Ramos (cell line): ENCODE measurements at regions not wholly inside any gene's neighbourhood (a gene's known extent, or its start where the extent isn't known, plus 50 kb on each side); places are given as distances from the start of the nearest gene placed in this dataset.

Source experiments
- in situ Hi-C: fragments of 300-500 bp; cut with MboI; formaldehyde crosslinking; loops from one replicate; pipeline ENCODE4 v1.14.3; 2022; ENCODE audit warnings: low sequenced_read_pairs; ENCODE audit not compliant: unreplicated experiment

DNA sequence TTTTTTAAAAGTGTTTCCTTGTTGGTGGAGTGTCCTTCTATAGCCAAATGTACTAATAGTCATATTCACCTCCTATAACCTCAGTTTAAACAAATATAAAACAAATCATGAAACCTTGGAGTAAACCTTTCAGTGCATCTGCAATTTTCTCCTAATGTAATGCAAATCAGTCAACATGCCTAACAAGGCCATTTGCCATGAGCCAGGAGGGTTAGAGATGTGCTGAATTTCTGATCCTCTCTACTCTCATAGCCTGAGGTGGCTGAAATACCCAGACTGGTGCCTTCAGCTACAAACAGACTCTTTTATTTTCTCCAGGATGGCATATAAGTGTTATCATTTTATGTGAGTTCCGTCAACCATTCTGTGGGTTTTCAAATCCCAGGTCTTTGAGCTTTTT is 908.1 kb downstream of the GALC start:
- in situ Hi-C loops: no loop called here

DNA sequence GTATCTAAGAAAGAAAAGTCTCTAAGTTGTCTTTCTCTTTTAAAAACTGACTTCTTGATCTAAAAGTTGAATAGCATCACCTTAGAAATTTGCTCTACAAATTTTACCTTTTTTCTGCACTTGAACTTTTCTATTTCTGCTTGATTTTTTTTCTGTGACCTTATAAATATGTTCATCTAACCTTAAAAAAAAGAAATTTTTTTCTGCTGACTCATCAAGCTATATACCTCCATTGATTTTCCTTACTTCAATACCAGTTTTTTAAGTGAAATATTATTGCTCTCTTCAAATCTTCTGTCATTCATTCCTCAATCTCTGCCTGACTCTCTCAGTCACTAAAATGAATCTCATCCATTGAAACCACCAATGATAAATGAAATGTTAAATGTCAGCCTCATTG is 910.1 kb downstream of the GALC start:
- in situ Hi-C loops: no loop called here

DNA sequence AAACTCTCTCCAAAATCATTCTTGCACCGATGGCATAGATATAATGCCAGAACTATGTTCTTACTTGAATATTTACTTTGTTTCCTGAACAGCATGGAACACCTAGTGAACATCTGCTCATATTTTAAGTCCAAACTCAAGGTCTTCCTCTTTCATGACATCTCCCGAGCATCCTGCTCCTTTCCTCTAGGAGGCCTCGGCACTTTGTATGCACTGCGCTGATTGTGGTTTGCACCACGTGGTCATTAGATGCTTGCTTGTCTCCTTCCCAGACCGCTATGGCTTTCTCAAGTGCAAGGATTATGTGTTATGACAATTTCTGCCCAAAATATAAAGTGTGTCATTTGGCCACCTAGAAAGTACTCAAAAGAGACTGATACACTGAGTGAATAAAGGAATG is 912.0 kb downstream of the GALC start:
- in situ Hi-C loops: no loop called here

DNA sequence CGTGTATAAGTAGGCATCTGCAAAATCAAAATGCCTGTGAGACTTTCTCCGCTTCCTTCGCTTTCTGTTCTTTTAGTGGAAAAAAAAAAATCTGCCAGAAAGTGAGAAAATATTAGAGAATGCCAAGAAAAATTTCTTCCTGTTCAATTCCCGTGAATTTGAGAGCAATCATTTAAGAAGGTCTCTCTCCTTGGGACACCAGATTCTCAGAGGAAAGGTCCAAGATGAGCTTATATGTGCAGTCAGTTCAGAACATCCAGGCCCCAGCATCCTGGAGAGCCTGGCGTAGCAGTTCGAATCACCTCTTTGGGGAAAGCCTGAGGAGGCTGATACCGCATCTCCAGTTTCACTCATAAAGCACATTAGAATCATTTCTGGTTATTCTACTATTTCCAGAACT is 912.8 kb downstream of the GALC start:
- in situ Hi-C loops: no loop called here

DNA sequence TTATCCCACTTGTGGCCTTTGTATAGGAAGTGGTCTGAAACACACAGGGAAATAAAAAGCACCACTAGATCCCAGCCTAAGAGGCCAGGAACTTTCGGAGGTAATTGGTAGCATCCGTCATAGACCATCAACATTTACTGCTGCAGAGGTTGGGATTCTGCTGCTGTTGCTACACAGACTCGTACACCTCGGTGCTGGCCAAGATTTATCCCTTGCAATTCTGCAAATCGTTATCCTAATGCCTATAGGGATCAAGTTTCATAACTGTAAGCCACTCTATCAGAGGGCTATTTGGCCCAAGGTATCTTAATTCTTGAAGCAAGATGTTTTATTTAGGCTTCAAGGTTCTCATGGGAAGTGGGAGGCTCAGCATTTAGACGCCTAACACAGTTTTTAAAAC is 913.6 kb downstream of the GALC start:
- in situ Hi-C loops: no loop called here

DNA sequence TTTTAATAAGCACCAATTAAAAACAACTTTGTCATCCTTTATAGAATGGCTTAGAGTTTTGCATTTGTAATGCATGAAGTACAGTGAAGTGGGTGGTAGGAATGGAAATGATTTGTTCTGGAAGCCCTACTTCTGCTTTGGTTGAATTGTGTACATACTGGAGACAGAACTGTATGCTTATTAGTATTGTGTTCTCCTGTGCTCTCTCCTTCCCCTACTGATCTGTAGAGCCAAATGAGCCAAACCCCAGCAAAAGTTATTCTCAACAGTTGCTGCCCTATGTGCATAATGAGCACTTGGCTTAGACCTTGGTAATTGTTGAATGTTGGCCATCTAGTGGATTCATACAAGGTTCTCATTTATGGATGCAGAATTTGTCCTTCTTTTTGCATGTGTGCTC is 916.1 kb downstream of the GALC start:
- in situ Hi-C loops: no loop called here

DNA sequence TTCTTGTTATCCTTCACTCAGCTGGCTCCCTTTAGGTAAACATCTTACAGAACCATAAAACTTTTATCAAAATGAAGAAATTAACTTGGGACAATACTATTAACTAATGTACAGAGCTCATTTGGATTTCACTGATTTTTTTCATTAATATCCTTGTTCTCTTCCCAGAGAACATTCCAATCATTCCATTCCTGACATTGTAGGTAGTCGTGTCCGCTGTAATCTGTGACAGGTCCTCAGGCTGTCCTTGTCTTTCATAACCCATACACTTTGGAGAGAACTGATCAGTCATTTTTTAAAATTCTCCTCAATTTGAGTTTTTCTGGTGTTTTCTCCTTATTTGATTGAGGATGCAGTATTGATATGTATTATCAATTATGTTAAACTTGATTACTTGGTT is 916.8 kb downstream of the GALC start:
- in situ Hi-C loops: no loop called here

DNA sequence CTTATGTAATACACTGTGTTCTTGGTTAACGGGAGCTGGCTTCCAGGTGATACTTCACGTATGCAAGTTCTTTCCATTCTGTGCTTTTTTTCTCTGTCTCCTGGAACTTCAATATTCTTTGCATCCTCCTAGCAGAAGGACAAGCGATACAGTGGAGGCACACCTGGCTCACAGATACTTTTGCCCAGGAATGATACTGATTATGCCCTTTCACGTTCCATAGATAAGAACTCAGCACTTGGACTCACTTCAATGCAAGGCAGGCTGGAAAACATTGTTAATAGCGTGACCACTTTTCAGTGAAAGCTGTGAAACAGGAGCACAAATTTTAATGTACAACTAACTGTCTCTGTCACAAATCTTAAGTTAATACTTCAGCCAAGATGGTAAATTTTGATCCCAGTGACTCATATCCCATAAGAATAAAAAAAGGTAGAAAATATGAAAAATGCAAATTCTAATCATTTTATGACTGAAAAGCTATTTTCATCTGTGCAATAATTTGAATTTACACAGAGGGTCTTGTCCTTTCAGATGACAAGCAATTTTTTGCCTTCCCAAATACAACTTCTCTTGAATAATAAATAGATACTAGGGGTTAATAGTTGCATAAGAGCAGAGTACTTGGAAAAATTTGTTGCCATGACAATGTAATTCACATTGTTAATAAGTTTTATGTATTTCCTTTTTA is 919.0 kb downstream of the GALC start:
- in situ Hi-C loops: no loop called here

DNA sequence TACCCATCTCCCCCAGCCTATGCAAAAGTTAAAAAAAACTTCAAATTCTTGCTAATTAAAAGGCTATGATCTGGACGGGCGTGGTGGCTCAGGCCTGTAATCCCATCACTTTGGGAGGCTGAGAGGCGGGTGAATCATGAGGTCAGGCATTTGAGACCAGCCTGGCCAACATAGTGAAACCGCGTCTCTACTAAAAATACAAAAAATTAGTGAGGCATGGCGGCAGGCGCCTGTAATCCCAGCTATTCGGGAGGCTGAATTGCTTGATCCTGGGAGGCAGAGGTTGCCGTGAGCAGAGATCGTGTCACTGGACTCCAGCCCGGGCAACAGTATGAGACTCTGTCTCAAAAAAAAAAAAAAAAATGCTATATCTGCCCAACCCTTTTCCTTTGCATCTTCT is 925.4 kb downstream of the GALC start:
- in situ Hi-C loops: no loop called here

DNA sequence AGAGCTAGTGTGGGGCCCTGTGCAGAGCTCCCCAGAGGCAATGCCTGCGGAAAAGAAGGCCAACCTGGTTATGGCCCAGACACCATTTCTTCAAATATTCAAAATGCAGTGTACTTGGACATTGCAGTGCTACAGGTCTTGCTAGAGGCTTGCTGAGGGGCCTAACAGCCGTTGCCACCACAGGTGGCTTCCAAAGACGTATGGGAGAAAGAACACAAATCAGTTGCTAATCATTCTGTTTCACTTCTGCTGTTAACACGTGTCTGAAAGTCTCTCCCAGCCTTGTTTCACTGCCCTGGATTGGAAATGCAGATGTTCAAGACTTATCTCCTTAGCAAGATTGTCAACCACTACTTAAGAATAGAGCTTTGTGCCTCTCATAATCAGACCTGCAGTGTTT is 925.9 kb downstream of the GALC start:
- in situ Hi-C loops: no loop called here

DNA sequence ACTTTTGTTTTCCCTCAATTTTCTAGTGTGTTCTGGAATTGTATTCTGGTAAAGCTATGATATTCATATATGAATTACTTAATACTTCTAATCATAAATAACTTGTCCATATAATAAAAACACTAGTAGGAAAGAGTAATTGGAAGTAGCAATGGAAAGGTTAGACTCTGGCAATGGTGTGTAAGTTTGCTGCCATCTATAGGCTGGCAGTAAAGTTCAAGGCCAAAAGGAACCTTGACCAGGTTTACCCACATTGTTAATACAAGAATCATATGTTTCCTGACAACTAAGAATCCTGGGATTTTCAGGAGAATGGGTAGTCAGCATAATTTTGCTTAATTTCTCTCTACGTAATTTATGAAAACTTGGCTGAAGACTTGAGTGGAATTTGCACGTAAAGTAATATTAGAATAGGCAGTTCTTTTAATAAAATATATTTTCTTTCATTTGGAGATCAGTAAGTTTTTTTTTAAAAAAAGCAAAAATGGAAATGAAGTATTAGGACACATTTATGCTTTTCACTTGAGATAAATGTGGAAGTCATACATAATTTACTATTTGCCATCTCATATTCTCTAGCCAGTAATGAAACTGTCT is 926.7 kb downstream of the GALC start:
- in situ Hi-C loops: no loop called here

DNA sequence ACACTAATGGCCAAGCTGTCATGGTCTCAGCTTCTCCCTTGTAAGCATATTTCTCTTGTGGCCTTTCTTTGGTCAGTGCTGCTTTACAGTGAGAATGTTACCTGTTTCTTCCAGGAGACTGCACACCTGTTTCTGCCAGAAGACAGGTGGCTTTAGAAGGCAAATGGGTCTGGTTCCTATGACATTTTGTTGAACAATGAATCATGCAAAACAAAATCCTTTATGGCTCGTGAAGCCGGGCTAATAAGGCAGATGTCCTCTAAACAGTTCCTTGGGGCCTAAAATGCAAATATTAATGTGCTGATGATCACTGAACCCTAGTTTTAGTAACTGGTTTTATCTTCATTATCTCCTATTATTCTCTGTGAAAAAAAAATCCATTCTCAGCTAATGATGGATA is 927.6 kb downstream of the GALC start:
- in situ Hi-C loops: no loop called here

DNA sequence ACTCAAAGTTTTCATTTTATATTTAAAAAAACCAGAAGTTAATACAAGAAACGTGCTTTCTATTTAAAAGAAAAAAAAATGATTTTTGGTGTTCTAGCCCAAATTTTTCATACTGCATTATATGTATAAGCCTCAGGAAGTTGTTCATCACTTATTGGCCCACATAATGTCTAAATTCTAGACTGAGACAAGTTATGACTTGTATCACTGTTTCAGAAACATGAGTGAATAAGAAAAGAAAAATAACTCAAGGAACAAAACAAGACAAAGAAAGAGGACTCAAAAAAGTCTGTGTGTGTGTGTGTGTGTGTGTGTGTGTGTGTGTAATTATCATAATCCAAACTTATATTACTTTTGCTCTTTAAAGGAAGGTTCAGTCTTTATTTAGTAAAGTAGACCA is 929.8 kb downstream of the GALC start:
- in situ Hi-C loops: no loop called here

DNA sequence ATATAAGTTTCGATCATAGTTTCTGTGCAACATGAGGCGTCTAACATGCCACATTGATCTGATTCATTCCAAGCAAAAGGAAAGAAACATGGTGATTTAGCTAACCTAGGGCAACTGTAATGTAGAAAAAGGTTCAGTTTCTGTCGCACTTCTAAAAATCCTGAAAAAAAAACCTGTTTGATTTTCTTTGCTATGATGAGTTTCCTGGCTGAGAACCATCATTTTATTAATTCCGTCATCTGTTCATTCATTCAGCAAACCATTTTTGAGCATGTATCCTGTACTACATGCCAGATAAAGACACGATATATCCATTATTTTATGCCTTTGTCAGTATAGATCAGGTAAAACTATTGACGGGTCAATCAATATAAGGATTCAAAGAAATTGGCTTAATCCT is 932.6 kb downstream of the GALC start:
- in situ Hi-C loops: no loop called here

DNA sequence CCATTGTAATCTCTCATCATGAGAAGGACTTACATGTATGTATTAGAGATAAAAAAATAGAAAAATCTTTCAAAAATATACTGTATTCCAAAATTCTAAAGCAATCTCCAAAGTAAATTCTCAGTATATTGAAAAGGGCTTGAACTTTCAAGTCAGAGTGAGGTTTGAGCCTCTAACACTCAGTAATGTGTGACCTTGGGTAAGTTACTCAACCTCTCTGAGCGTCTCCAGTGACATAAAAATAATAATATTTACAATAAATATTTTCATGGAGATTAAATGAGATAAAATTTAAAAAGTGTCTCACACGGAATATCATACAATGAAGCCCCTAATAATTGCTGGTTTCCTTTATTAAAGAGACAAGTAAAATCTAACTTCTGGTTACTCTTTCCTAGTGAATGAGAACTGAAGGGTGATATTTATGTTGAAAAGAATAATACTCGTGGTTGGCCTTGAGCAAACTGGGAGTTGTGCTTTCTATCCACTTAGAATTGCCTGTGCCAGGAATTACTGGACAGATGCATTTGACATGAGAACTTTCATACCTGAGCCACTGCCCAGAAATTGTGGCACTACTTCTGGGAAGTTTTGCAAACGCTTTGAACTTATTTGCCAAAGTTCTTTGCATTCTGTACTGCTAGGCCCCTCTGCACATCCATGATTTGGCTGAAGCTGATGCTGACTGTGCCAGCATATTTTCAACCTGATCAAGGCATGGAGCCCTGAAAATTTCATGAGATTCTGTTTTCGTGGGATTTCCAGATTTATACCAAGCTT is 933.7 kb downstream of the GALC start:
- in situ Hi-C loops: no loop called here

DNA sequence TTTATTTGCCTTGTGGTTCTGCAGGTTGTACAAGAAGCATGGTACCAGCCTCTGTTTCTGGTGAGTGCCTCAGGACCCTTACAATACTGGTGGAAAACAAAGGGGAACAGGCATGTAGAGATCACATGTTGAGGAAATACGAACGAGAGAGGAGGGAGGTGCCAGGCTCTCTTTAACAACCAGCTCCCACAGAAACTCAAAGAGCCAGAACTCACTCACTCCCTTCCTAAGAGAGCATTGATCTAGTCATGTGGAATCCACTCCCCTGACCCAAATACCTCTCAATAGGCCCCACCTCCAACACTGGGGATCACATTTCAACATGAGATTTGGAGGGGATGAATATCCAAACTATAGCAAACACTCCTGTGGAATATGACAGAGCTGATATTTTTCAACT is 938.0 kb downstream of the GALC start:
- in situ Hi-C loops: no loop called here

DNA sequence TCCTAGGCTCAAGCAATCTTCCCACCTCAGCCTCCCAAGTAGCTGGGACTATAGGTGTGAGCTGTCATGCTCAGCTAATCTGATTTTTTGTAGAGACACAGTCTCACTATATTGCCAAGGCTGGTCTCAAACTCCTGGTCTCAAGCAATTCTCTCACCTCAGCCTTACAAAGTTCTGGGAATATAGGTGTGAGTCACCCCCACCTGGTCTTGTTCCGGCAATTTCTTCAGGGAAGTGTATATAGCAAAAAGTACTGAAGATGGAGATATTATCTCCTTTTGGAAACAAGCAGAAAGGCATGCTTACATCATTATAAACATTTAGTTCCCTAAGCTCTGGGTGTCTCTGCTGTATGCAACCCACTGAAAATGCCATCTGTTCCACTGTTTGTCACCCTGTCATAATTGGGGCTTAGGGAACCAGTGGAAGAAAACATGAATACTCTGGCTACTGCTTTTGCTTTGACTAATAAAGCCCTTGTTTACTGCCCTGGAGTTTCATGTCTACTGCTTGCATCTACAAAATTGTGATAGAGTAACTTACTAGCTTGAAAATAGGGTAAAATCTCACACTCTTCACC is 940.2 kb downstream of the GALC start:
- in situ Hi-C loops: no loop called here

DNA sequence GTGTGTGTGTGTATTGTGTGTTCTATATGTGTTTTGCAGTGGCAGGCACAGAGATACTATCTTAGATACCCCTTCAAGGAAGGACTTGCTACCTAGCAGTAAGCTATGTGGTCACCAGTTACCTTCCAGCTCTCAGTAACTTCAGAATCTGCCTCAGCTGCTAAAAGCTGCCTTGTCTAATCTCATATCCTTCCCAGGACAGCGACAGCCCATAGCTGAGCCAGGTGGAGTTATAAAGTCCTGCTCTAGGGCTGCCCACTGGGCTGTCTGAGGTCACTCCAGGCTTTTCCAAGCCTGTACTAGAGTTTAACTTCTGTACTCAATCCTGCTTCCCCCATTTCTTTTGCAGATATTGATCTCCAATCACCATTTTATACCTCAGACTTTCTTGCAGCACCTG is 942.6 kb downstream of the GALC start:
- in situ Hi-C loops: no loop called here

DNA sequence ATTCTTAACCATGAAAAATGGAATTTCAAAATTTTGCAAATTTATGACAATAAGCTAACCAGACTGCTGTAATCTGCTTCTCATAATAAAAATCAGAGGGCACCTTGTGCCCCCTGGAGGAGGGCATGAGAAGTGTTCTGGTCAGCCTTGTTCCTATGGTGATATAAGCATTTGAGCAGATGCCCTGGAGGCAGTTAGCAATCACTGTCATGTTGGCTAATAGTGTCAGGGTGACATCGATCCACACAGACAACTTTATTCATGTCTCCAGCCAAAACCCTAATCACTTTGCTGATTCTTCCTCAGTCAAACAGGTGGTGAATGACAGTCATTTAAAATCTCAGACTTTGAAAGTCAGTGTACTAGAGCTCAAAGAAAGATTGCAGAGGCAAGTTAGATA is 943.0 kb downstream of the GALC start:
- in situ Hi-C loops: no loop called here

DNA sequence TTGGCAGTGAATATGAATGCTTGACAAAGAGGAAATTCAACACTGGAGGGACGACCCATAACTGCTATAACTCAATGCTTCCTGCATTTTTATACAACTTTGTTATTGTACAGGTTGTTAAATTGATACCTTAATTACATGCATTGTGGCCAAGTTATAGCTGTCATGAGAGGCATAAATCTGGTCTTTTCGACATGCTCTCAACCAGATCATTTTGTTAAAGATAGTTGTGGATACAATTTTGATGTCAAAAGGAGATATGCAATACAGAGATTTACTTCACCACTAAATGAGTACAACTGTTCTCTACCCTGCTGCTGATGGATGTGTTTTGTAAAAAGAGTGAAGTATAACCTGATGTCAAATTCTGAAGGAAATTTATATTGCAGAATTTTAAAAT is 946.0 kb downstream of the GALC start:
- in situ Hi-C loops: no loop called here

DNA sequence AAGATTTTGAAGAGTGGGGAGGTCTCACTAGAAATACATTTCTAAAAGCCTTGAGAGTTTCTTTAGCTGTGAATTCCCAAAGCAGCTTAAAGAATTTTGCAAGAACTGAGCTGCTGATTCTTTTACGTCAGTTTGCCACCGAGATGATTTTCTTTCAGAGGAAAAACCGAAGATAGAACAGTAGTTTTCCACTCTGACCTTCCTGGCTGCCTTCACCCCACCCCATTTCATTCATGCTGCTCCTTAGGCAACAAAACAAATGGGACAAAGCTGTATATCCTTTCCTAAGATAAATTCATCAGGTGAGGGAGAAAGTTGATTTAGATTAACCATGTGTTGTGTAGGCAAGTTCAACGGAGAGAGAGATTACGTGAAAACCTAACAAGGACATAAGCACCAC is 947.0 kb downstream of the GALC start:
- in situ Hi-C loops: no loop called here
